Spleen (tissue), 11 donors: ENCODE measurements at regions not wholly inside any gene's neighbourhood (a gene's known extent, or its start where the extent isn't known, plus 50 kb on each side); places are given as distances from the start of the nearest gene placed in this dataset.

ENCODE experiments used
- DNase-seq: peaks from one replicate; pipeline ENCODE4 v3.0.0-alpha.2; 2020
- H3K27ac ChIP-seq, 8 donors: fragments of 200-600 bp; sonication (generic) in 7 of 8; 1 replicate in 4 of 8; 2 replicates in 4 of 8; pipeline versions ENCODE4 v1.5.0 to v1.8.0; 2016 to 2021; ENCODE audit warnings: inconsistent platforms in 4 of 8, mild to moderate bottlenecking in 4 of 8, moderate library complexity in 1 of 8
- H3K27me3 ChIP-seq, 7 donors: fragments of 200-600 bp; sonication (generic) in 6 of 7; replicated peaks in 1 of 7; 1 replicate in 4 of 7; 2 replicates in 3 of 7; pipeline versions ENCODE4 v1.5.0 to v1.8.0; 2016 to 2021; ENCODE audit warnings: inconsistent platforms in 3 of 7, mild to moderate bottlenecking in 1 of 7
- H3K36me3 ChIP-seq, 6 donors: fragments of 200-600 bp; sonication (generic) in 5 of 6; 1 replicate in 4 of 6; 2 replicates in 2 of 6; pipeline versions ENCODE4 v1.5.0 to v1.8.0; 2016 to 2021; ENCODE audit warnings: inconsistent platforms in 2 of 6
- H3K4me1 ChIP-seq, 6 donors: fragments of 200-600 bp; sonication (generic) in 5 of 6; 1 replicate in 3 of 6; 2 replicates in 3 of 6; pipeline versions ENCODE4 v1.5.0 to v1.8.0; 2016 to 2021; ENCODE audit warnings: inconsistent platforms in 3 of 6
- H3K4me3 ChIP-seq, 8 donors: fragments of 200-600 bp; sonication (generic) in 7 of 8; 1 replicate in 4 of 8; 2 replicates in 4 of 8; pipeline versions ENCODE4 v1.5.0 to v1.8.0; 2016 to 2021; ENCODE audit warnings: inconsistent platforms in 4 of 8, mild to moderate bottlenecking in 4 of 8, moderate library complexity in 2 of 8
- H3K9me3 ChIP-seq, 8 donors: fragments of 200-600 bp; sonication (generic) in 7 of 8; 1 replicate in 4 of 8; 2 replicates in 4 of 8; pipeline versions ENCODE4 v1.5.0 to v1.8.0; 2016 to 2021; ENCODE audit warnings: inconsistent platforms in 4 of 8
- CTCF ChIP-seq, 11 experiments: fragments of 200-600 bp in 7 of 11; fragments of 450-650 bp in 4 of 11; sonication (generic) in 4 of 11; IDR thresholded peaks in 8 of 11; conservative IDR thresholded peaks in 3 of 11; 1 replicate in 7 of 11; 2 replicates in 4 of 11; pipeline versions ENCODE4 v1.4.0 to v1.8.0; 2016 to 2021; ENCODE audit warnings: antibody characterized with exemption in 11 of 11, inconsistent platforms in 4 of 11, mild to moderate bottlenecking in 1 of 11
- POLR2A ChIP-seq, 3 donors: fragments of 450-650 bp; IDR thresholded peaks; one replicate each; pipeline ENCODE4 v1.5.1; 2017; ENCODE audit warnings: antibody characterized with exemption in 3 of 3, mild to moderate bottlenecking in 1 of 3
- POLR2AphosphoS5 ChIP-seq, 3 donors: sonication (generic); formaldehyde crosslinking; IDR thresholded peaks; one replicate each; pipeline ENCODE4 v1.5.1; 2017; ENCODE audit warnings: antibody characterized with exemption in 3 of 3
- WGBS, 5 donors: extraction: QIAGEN DNeasy Blood & Tissue Kit in 3 of 5; methylation state at CpG; one replicate each; pipeline versions ENCODE4 v1.1.5 to v1.1.7; 2013 to 2018; 5-methylcytosine and 5-hydroxymethylcytosine counted together
- intact Hi-C: fragments of 100-400 bp; cut with DNase I; formaldehyde crosslinking; loops from one replicate; pipeline ENCODE4 v1.15.0; 2023; ENCODE audit warnings: low total_unique reads
- donor health status: healthy with polysubstance abuse.
- donor health status: DM: no; HTN: no; CAD: no; lungs with moderate emphysema.
- donor health status: DM: no; HTN: no; CAD: no.
- donor health status: Bipolar disorder and iron deficiency.
- donor health status: healthy.
- donor health status: DM: no; HTN: no; CAD: no.
- donor health status: DM: yes; HTN: yes; CAD: no.

GRCh38 chr22:27436591-27436990 lies 365.0 kb downstream of the MN1 start:
- no peak for TF ChIP-seq POLR2A (IDR thresholded peaks at IDR 0.05)
- TF ChIP-seq POLR2AphosphoS5 (IDR thresholded peaks at IDR 0.05) = no peak
- TF ChIP-seq CTCF (IDR thresholded peaks at IDR 0.05 in 8 of 11, conservative IDR thresholded peaks at IDR 0.05 in 3 of 11) = no peak
- Histone ChIP-seq H3K36me3 (no peaks in the 10 kb centered on the region), H3K9me3 (peaks cover 0 to 11% (median 8%) of the 10 kb centered on the region in 8 donors), H3K27me3 (peaks cover 0 to 66% (median 0%) of the 10 kb centered on the region in 7 donors), H3K4me1 (no peaks in the 10 kb centered on the region), H3K27ac (no peak overlapping the region), H3K4me3 (no peak overlapping the region)
- intact Hi-C loops = no loop called here
- DNase-seq = no peak
- WGBS, 5 donors = 83 to 93% (median 90%) methylated on average over 4 to 7 of the region's 7 CpGs

GRCh38 chr22:27437570-27437969 lies 364.0 kb downstream of the MN1 start:
- DNase-seq = no peak
- H3K27me3 ChIP-seq = peaks cover 0 to 73% (median 0%) of the 10 kb centered on the region in 7 donors
- no peak overlapping the region for H3K4me3 ChIP-seq
- intact Hi-C loops = no loop called here
- H3K36me3 ChIP-seq = no peaks in the 10 kb centered on the region
- H3K27ac ChIP-seq = no peak overlapping the region
- H3K9me3 ChIP-seq = peaks cover 0 to 2% (median 0%) of the 10 kb centered on the region in 8 donors
- 74 to 94% (median 83%) methylated on average over 4 of the region's 4 CpGs for WGBS, 5 donors
- H3K4me1 ChIP-seq = no peaks in the 10 kb centered on the region
- TF ChIP-seq CTCF (IDR thresholded peaks at IDR 0.05 in 8 of 11, conservative IDR thresholded peaks at IDR 0.05 in 3 of 11) (no peak), POLR2AphosphoS5 (IDR thresholded peaks at IDR 0.05) (no peak), POLR2A (IDR thresholded peaks at IDR 0.05) (no peak)

GRCh38 chr22:27438271-27438980 lies 363.1 kb downstream of the MN1 start:
- no peak overlapping the region for H3K4me3 ChIP-seq
- no peak overlapping the region for H3K27ac ChIP-seq
- H3K9me3 ChIP-seq = no peaks in the 10 kb centered on the region
- H3K4me1 ChIP-seq = no peaks in the 10 kb centered on the region
- intact Hi-C loops = no loop called here
- no peaks in the 10 kb centered on the region for H3K36me3 ChIP-seq
- DNase-seq = no peak
- 42 to 55% (median 53%) methylated on average over 18 to 22 of the region's 22 CpGs for WGBS, 5 donors
- H3K27me3 ChIP-seq = peaks cover 0 to 71% (median 0%) of the 10 kb centered on the region in 7 donors
- no peak for TF ChIP-seq CTCF (IDR thresholded peaks at IDR 0.05 in 8 of 11, conservative IDR thresholded peaks at IDR 0.05 in 3 of 11)

GRCh38 chr22:27439131-27439530 lies 362.4 kb downstream of the MN1 start:
- 61 to 67% (median 63%) methylated on average over 4 of the region's 4 CpGs for WGBS, 5 donors
- Histone ChIP-seq H3K9me3 (no peaks in the 10 kb centered on the region), H3K36me3 (no peaks in the 10 kb centered on the region), H3K4me1 (no peaks in the 10 kb centered on the region), H3K27me3 (peaks cover 0 to 71% (median 0%) of the 10 kb centered on the region in 7 donors), H3K4me3 (no peak overlapping the region), H3K27ac (no peak overlapping the region)
- no peak for TF ChIP-seq CTCF (IDR thresholded peaks at IDR 0.05 in 8 of 11, conservative IDR thresholded peaks at IDR 0.05 in 3 of 11)
- no peak for TF ChIP-seq POLR2A (IDR thresholded peaks at IDR 0.05)
- no peak for TF ChIP-seq POLR2AphosphoS5 (IDR thresholded peaks at IDR 0.05)
- DNase-seq = no peak
- intact Hi-C loops = no loop called here
